GM12874 (cell line): ENCODE measurements at regions not wholly inside any gene's neighbourhood (a gene's known extent, or its start where the extent isn't known, plus 50 kb on each side); places are given as distances from the start of the nearest gene placed in this dataset.

Source experiments
- TF ChIP-seq, protein P1 (sequence below): IDR thresholded peaks from 2 replicates; pipeline ENCODE4 v1.5.1; 2011; ENCODE audit warnings: low read depth, mild to moderate bottlenecking, control low read depth, low read length, moderate library complexity; ENCODE audit not compliant: insufficient read depth

DNA sequence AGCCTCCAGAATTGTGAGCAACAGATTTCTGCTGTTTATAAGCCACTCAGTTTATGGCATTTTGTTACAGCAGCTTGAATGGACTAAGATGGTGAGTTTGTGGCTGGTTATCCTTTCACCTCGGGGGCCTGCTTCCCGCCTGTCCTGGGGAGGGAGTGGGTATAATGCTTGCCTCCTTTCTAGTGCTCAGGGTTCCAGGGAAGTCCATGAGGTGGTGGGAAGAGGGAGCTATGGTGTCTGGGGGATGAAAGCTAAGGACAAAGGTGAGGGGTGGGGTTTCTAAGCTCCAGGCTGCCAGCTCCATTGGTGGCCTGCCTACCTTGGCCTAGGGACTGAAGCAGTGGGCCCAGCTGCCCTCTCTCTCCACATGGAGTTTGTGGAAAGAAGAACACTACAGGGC, 50.2 kb upstream of the SDK2 start:
- TF ChIP-seq, protein P1, sequence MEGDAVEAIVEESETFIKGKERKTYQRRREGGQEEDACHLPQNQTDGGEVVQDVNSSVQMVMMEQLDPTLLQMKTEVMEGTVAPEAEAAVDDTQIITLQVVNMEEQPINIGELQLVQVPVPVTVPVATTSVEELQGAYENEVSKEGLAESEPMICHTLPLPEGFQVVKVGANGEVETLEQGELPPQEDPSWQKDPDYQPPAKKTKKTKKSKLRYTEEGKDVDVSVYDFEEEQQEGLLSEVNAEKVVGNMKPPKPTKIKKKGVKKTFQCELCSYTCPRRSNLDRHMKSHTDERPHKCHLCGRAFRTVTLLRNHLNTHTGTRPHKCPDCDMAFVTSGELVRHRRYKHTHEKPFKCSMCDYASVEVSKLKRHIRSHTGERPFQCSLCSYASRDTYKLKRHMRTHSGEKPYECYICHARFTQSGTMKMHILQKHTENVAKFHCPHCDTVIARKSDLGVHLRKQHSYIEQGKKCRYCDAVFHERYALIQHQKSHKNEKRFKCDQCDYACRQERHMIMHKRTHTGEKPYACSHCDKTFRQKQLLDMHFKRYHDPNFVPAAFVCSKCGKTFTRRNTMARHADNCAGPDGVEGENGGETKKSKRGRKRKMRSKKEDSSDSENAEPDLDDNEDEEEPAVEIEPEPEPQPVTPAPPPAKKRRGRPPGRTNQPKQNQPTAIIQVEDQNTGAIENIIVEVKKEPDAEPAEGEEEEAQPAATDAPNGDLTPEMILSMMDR, result no peak

DNA sequence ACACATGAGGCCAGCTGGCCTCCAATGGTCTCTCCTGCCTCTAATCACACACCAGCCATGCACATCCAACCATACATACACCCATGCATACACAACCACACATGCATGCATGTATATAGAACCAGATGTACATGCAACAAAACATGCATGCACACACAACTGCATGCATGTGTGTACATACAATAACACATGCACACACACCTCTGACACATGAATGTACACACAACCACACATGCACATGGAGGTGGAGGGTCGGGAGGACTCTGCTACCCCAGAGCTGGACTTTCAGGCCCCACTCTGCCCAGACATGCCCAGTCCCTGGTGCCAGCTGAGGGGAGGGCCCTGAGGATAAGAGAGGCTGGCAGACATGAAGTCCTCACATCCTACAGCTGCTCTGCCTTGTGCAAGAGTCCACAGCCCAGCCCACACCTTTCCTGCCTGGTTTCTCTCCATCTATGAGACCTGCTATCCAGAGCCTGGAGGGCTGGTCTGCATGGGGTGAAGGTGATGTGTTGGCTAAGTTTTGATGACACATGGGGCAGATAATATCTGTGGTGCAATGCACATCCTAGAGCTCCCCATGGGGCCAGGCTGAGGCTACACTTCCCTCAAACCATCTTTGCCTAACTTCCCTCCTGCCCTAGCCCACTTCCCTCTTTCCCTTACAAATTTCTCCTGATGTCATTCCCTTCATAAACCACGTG, 50.9 kb upstream of the SDK2 start:
- TF ChIP-seq, protein P1, result no peak

DNA sequence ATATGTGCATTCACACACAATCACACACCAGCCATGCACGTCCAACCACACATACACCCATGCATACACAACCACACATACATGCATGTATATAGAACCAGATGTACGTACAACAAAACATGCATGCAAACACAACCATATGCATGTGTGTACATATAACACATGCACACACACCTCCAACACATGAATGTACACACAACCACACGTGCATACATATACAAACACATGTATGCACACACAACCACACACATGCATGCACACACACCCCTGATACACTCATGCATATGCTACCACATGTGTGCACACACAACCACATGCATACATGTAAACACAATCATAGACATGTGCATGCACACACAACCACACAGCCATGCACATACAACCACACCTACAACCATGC, 52.0 kb upstream of the SDK2 start:
- TF ChIP-seq, protein P1, result no peak

DNA sequence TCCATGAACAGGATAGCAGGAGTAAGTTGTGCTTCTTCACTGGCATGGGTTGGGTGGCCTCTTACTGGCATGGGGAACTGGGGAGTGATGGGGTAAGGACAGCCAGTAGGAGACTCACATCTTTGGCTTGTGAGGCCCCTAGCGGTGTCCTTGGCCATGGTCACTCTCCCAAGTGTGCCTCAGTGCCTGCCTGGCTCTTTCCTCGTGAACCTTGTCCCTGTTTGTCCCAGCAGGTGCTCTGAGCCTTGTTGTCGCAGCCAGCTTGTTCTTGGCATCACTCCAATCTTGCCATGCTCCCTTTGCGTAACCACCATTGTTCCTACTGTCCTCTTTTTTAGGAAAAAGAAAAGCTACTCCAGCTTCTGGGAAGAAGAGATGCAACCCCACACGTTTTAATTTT, 53.6 kb upstream of the SDK2 start:
- TF ChIP-seq, protein P1, result no peak

DNA sequence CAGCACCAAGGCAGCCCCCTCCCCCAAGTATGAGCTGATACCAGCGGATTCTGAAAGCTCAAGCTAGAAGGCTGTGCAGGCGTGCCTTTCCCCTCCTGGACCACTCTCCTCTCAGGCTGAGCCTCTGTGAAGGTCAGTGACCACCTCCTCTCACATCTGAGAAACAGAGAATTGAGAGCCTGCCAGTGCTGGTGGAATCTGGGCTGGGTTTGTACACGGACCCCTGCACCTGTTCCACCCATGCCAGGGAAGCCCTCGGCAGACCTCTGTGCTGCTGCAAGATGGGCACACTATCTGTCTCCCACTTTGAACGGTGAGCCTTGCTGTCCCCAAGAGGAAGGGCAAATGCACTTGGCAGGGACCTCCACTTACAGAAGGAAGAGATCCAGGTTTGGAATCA, 54.7 kb upstream of the SDK2 start:
- TF ChIP-seq, protein P1, result no peak

DNA sequence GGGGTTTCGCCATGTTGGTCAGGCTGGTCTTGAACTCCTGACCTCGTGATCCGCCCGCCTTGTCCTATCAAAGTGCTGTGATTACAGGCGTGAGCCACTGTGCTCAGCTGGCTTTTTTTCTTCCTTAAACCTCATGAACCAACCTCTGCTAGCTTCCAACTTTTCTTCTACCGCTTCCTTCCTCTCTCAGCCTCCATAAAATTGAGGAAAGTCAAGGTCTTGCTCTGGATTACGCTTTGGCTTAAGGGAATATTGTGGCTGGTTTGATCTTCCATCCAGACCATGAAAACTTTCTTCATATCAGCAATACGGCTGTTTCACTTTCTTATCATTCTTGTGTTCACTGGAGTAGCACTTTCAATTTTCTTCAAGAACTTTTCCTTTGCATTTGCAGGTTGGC, 57.5 kb upstream of the SDK2 start:
- TF ChIP-seq, protein P1, result no peak

DNA sequence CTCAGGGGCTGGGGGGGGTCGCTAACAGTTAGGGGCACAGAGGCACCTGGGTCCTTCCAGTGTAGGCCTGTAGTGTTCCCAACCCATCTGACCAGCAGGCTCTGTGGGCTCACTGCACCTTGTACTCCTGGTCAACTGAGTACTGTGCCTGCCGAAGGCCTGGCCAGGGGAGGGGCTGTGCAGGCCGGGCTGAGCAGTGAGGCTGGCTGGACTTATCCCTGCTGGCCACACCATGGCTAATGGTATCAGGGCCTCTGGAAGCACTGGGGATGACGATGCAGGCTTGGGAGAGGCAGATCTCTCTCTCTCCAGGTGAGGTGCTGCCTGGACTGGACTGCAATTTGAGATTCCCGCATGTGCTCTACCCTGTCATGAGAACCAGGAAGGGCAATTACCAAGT, 58.9 kb upstream of the SDK2 start:
- TF ChIP-seq, protein P1, result no peak
